CMK (cell line): ENCODE measurements at regions not wholly inside any gene's neighbourhood (a gene's known extent, or its start where the extent isn't known, plus 50 kb on each side); places are given as distances from the start of the nearest gene placed in this dataset.

ENCODE experiments used
- DNase-seq: peaks from one replicate; pipeline ENCODE4 v3.0.0-alpha.2; 2010; ENCODE audit warnings: low read depth

- no peak for DNase-seq
These were observed 50.6 kb upstream of the IL6 start for GRCh38 chr7:22676385-22676784.

GRCh38 chr7:22675917-22676343, 51.1 kb upstream of the IL6 start:
- peak; percentile 68 for DNase-seq

- DNase-seq, result no peak
These were observed 51.6 kb upstream of the IL6 start for GRCh38 chr7:22675421-22675820.

- DNase-seq, result no peak
These were observed 53.9 kb upstream of the IL6 start for GRCh38 chr7:22672846-22673680.

GRCh38 chr7:22671177-22671879, 55.7 kb upstream of the IL6 start:
- no peak for DNase-seq

GRCh38 chr7:22670422-22670815, 56.6 kb upstream of the IL6 start:
- no peak for DNase-seq

- no peak for DNase-seq
These were observed 57.1 kb upstream of the IL6 start for GRCh38 chr7:22669692-22670421.

- DNase-seq, result no peak
These were observed 58.0 kb upstream of the IL6 start for GRCh38 chr7:22668971-22669401.

GRCh38 chr7:22667562-22668239, 59.3 kb upstream of the IL6 start:
- DNase-seq, result no peak

- DNase-seq, result no peak
These were observed 59.8 kb upstream of the IL6 start for GRCh38 chr7:22667187-22667561.

GRCh38 chr7:22666732-22667131, 60.3 kb upstream of the IL6 start:
- no peak for DNase-seq

GRCh38 chr7:22665923-22666322, 61.1 kb upstream of the IL6 start:
- no peak for DNase-seq

GRCh38 chr7:22664988-22665798, 61.8 kb upstream of the IL6 start:
- DNase-seq, result no peak

- DNase-seq, result no peak
These were observed 63.3 kb upstream of the IL6 start for GRCh38 chr7:22663721-22664120.

GRCh38 chr7:22663357-22663718, 63.7 kb upstream of the IL6 start:
- DNase-seq, result no peak

GRCh38 chr7:22662556-22663356, 64.2 kb upstream of the IL6 start:
- no peak for DNase-seq

GRCh38 chr7:22662036-22662435, 65.0 kb upstream of the IL6 start:
- no peak for DNase-seq

GRCh38 chr7:22660732-22661131, 66.3 kb upstream of the IL6 start:
- DNase-seq, result no peak

- DNase-seq, result no peak
These were observed 66.7 kb upstream of the IL6 start for GRCh38 chr7:22660293-22660692.

- DNase-seq, result no peak
These were observed 67.3 kb upstream of the IL6 start for GRCh38 chr7:22659741-22660140.

- DNase-seq, result no peak
These were observed 69.0 kb upstream of the IL6 start for GRCh38 chr7:22658031-22658430.
